ENCODE measurements at regions not wholly inside any gene's neighbourhood (a gene's known extent, or its start where the extent isn't known, plus 50 kb on each side); places are given as distances from the start of the nearest gene placed in this dataset.
A peak's percentile ranks its signal among the peaks of the same experiment; 100 is the strongest.
"Not testable (repeated sequence)": the region's sequence is repeated elsewhere in the genome, so short reads cannot be mapped to it uniquely, and the experiment has no call there.

DNA sequence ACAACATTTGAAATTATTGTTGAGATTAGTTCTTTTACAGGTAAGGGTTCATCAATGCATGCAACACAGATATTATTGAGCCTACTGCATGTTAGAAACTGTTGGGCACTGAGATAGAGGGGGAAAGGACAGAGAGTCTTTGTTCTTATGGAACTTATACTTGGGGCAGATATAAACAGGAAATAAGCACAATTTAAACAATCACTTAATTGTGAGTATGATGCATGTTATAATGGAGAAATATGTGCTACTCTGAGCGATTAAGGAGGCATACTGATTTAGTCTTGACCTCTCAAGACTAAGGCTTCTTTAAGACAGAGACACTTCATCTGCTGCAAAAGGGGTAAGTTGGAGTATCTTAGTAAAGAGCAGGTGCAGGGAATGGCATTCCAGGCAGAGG lies 593.3 kb downstream of the CCSER2 start:
- DNase-seq = no peak

DNA sequence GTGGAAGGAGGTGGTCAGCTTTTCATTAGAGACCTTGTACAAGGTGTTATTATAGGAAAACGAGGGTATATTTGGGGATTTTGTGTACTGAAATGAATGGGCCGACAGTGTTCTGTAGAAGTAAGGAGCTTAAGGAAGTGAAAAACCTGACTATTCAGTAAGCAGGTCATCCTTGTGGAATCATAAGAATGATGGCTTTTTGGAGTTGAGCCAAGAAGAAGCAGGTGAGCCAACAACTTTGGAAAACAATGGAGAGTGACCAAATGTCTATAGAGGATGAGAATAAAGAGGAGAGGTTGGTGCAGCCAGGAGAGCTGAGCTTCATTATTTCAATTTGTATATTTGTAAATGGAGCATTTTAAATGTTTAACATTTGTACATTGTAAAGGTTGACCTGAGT lies 595.7 kb downstream of the CCSER2 start:
- no peak for DNase-seq

DNA sequence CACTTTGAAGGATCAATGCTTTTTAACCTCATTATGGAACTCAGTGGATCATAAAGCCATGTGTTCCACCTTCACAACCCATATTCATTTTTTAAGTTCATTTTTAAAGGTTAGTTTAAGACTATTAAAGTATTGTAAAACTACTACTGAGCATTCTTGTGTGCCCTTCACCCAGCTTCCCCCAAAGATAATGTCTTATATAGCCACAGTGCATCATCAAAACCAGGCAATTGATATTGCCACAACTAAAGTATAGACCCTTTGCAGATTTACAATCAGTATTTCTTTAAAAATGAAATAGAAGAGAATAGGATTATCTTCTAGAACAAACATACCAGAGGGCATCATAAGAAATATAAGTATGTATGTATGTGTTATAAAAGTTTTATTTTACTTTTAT lies 597.1 kb downstream of the CCSER2 start:
- no peak for DNase-seq

DNA sequence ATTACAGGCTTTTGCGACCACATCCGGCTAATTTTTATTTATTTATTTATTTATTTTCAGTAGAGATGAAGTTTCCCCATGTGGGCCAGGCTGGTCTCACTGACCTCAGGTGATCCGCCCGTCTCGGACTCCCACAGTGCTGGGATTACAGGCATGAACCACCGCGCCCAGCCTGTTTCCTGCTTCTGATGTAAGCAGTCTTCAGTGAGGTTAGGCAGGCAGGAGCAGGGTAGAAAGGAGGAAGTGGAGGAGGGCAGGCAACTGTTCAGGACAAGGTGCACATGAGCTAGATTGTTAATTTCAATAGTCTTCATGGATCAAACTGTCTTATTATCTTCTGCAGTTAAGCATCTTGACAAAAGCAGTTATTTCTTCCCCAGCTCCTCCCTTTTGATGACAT lies 605.0 kb downstream of the CCSER2 start:
- no peak for DNase-seq

DNA sequence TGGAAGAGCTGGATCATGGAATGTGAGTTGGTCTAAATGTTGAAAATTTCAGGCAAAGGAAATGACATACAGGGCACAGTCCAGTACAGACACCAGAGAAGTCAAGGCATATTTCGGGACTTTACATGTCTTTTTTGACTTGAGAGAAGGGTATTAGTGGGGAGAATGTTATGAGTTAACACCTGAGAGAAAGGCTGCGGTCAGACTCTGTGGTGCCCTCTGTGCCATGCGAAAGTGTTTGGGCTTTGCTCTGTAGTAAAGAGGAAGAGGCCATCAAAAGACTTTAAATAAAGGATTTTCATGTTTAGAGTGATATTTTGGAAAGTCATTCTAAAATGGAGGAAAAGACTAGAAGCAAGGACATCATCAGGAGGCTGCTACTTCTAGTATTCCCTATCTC lies 607.4 kb downstream of the CCSER2 start:
- no peak for DNase-seq

DNA sequence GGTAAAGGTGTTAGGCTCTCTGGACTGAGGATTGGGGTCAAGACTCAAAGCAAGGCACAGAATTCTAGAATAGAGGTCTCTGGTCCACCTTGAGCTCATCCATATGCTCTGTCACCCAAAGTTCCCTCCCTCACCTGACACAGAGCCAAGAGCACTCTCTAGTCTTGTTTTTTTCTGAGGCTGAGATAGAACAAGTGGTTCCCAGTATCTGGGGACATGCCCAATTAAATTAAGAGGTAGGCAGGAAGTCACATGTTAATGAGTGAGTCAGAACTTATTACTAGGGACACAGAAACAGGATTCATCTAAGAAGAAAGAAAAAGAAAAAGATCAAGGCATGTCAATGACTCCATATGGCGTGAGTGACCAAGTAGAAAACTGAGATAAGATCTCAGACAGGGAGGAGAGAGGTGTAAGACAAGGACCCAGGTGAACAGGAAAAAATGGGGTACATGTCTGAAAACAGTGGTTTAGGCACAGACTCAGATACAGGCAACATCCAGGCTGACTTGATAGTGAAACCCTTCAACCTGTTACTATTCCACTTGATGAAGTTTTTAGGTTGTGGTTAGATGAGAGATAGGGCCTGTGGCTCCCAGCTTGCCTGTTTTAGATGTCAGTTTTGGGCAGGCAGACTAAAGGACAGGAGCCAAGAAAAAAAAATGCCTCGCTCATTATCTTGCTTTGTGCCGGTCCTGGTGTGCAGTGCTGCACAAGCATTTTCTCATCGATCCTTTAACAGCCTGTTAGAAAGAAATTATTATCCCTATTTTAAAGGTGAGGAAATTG lies 609.9 kb downstream of the CCSER2 start:
- DNase-seq = no peak

DNA sequence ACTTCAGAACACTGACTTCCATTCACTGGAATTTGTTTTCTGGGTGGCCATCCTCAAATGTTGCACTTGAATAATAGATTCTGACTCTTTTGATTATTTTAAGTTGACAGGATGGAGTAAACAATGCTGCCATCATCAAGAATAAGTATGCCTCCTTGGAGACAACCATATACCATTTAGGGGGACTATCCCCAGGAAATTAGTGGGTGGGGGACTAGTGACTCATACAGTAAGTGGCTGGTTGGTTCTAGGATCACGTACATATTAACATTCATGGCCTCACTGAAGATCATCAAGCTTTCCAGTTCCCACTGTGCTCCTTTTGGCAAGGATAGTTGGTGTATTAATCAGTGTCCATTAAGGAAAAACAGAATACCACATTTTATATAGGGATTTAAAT lies 615.2 kb downstream of the CCSER2 start:
- no peak for DNase-seq

DNA sequence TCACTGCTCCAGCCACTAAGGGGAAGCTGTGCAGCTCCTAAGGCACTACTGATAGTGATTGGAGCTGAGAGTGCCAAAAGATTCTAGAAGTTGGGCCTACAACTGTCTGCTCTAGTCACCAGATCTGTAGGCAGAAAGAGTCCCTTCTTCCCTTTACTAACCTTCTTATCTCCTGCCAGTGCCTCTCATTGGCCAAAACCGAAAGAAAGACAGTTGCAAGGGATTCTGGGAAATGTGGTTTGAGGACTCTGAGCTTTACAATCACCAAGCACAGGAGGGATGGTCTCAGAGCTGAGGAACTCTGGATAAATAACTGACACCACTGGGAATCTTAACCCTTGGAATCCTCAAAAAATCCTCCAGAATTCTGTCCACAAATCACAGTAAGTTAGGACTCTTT lies 615.8 kb downstream of the CCSER2 start:
- no peak for DNase-seq

DNA sequence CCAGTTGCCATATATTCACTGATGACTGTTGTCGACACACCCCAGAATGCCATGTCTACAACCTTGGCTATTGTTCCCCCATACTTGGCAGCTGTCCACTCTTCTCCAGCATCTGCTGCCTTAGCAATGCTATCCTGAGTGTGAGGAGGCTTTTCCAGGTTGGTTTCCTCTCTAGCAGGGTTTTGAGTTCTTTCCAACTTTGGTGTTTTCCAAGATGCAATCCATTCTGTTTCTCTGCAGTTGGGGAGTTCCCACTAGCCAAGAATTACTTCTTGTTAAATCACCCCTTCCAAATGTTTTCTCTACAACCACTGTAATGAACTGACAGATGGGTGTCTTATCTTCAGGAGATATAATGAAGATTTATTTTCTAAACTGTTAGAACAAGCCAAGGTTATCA lies 617.4 kb downstream of the CCSER2 start:
- DNase-seq = peak in 1 of 58 donors; percentile 1

DNA sequence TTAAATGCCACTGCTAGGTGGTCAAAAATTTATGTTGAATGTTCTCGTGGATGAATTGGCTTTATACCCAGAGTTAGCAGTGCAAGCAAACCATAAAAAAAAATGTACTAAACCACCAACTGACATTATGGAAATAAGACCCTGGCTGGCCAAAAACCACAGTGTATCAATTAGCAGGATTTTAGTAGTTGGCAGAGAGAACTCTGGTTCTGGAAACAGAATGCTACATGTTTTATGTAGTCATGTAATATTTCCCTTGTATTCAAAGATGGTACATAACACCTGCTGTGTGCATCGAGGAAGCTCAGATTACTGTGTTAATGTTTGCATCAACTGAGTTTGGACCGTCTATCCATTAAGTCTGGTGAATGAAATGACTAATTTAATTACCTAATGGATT lies 618.5 kb downstream of the CCSER2 start:
- no peak for DNase-seq

DNA sequence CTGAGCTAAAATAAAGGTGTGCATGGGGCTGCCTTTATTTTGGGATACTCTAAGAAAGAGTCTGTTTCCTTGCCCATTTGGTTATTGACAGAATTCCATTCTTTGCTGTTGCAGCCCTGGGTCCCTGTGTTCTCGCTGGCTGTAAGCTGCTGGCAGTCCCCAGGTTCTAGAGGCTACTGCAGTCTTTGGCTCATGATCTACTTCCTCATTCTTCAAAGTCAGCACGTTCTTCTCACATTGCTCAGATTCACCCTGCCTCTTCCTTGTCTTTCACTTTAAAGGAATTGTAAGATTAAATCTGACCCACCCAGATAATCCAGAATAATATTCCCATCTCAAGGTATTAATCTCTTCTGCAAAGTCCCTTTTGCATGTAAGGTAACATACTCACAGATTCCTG lies 620.3 kb downstream of the CCSER2 start:
- no peak for DNase-seq

DNA sequence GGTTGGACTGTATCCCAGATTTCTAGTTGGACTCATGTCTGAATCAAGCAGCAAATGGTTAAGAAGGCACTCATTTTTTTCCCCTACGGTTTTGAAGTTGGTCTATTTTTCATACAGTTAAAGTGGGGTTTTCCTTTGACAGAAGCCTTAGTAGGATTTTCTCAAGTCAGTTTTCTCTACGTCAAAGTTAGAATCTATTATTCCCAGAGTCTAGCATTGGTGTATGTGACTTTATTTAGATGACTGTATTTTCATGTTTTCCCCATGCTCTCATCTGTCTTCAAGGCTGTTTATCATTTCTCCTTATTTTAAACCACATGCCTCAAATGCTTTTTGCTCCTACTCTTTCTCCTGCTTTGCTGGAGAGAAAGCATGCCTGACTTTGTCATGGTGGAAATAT lies 623.2 kb downstream of the CCSER2 start:
- no peak for DNase-seq

DNA sequence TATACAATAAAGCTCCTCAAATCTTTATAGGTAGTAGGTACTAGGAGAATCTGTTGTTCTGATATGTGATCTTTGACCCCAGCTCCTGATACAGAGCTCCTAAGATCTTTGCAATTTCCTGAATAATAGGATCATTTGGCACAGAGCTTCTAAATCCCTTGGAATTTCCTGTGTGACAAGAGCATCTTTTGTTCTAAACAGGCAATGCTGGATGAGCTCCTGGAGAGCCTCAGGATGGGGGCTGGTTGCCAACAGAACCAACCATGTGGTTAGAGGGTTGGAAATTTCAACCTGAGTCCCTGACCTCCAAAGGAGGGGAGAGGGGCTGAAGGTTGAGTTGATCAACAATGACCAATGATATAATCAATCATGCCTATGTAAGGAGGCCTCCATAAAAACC lies 629.0 kb downstream of the CCSER2 start:
- no peak for DNase-seq

DNA sequence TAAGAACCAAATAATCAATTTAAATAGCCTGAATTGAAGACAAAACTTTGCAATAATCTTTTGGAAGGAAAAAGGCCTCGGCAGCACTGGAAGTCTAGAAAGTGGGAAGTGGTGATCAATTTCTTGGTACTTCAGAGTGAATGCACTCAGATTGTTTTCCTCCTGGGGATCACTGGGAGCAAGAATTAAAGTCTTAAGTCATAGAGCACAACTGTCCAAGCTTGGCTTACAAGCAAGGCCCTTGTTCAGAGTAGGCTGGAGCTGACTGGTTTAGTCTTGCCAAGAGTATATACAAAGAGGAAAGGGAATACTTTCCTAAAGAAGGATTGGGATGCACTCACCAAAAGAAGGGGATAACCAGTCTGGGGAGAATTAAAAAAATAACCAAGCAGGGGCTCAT lies 637.1 kb downstream of the CCSER2 start:
- no peak for DNase-seq

DNA sequence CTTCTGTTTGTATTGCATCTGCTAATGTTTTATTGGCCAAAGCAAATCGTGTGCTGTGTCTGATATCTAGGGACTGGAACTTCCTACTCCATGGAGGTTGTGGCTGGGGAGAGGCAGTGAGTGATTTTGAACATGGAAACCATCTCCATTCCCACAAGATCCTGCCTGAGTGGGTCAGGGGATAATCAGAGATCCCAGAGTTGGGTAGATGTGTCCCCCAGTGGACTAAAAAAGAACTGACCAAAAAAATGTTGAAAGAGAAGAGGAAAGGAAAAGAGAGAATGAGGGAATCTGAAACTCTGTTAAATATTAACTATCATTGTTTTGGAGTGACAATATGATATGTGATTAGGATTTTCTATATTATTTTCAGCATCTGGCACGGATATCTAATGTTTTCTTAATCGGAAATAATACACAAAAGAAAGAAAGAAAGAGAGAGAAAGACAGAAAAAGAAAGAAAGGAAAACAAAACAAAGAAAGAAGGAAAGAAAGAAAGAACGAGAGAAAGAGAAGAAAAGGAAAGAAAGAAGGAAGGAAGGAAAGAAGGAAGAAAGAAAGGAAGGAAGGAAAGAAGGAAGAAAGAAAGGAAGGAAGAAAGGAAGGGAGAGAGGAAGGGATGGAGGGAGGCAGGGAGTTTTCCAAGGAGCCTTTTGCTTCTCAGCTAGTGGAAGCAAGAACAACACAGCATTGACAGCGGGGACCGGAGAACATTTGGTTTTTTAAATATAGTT lies 638.5 kb downstream of the CCSER2 start:
- no peak for DNase-seq

DNA sequence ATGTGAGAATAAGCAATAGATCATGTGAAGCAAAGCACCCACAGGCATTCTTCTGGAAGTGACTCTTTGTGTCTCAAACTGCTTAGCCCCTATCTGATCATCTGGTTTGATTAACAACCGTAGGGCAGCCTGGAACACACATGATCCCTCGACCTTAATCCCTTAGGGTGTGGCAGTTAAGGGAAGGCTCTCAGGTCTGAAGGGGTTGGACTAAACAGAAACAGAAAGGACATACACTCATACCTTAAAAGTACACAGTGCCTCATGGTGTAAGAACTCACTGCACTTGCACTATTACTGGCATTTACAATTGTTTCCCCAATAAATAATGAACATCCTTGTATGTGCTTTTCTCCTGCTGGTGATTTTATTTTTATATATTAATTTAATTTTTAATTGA lies 640.9 kb downstream of the CCSER2 start:
- DNase-seq = not testable (repeated sequence)

DNA sequence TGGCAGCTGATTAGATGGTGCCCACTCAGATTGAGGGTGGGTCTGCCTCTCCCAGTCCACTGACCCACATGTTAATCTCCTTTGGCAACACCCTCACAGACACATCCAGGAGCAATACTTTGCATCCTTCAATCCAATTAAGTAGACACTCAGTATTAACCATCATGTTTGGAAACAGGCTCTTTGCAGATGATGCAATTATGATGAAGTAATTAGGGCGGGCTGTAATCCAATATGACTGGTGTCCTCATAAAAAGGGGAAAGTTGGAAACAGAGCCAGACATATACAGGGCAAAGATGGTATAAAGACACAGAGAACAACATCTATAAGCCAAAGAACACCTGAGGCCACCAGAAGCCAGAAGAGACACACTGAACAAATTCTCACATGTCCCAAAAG lies 658.6 kb downstream of the CCSER2 start:
- no peak for DNase-seq

DNA sequence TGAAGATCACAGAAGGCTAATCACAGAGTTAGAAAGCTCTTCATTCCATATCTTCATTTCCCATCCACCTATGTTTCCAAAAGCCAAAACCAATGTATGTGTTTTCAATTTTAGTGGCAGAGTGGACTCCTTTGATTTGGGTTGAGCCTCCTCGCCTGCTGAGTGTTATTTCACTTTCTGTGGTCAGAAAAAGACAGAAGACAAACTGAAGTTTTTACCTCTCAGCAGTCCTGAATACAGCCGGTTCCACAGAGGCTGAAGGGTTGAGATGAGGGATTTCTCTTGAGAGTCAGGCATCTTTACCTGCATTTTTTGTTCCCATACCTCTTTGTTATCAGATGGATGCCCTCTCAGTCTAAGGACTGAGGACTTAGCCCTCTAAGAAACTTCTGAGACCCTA lies 659.6 kb downstream of the CCSER2 start:
- DNase-seq = no peak

DNA sequence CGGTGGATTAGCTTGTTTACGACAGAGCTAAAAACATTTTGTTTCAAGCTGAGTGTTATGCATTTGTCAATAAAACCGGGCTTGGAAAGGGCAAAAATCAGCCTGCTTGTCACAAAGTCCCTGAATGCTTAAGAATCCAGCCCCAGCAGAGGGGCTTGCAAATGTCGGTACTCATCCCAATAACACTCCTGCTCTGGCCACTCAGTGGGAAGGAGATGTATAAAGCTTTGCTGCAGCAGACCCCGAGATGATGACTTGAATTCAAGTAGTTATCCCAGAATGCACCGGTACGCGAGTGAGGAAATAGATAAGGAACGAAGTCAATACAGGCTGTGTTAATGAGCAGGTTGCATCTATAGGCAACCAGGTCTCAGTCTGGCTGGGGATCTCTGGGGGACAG lies 662.3 kb downstream of the CCSER2 start:
- DNase-seq = no peak

DNA sequence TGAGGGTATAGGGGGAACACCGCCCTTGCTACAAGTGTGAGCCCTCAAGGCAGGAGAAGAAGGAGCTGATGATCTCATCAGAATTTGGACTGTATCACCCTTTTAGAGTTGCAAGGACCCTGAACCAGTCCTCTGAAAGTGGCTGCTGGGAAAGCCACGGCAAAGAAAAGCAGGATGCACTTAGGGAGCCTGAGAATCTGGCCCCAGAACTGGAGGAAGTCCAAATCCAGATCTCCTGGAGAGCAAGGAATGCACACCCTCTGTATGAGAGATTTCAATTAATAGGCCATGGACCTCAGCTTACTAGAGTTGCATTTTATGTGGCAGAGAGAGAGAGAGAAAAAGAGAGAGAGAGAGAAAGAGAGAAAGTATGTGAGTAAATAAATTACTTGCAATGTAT lies 662.9 kb downstream of the CCSER2 start:
- no peak for DNase-seq

DNA sequence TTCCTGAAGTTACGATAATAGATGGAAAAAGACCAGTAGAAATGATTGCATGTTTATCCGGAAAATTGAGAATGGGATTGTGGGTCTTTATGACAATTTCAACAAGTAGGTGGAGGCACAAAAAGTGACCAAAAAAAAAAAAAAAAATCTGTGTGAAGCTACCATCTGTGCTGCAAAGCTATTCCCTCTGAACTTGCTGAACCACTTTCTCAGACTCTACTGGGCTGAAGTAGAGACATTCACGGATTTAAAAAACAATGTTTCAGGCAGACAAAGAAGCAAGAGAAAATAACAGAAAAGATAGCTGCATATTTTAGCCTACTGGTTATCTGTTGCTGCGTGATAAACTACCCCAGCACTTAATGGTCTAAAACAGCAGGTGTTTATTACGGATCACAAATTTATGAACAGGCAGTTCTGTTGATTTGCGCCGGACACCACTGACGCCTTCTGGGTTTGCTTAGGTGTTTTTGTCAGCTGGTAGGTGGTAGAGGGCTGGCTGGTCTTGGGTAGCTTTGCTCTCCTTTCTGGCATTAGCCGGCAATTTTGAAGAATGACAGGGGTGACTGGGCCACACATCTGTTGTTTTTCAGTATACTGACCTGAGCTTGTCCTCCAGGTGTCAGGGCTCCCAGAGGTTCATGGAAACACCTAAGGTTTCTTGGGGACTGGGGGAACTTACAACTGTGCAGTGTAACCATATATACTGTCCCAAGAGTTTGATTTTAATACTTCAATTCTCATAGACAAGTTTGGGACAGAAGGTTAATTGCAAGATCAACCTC lies 665.1 kb downstream of the CCSER2 start:
- no peak for DNase-seq

DNA sequence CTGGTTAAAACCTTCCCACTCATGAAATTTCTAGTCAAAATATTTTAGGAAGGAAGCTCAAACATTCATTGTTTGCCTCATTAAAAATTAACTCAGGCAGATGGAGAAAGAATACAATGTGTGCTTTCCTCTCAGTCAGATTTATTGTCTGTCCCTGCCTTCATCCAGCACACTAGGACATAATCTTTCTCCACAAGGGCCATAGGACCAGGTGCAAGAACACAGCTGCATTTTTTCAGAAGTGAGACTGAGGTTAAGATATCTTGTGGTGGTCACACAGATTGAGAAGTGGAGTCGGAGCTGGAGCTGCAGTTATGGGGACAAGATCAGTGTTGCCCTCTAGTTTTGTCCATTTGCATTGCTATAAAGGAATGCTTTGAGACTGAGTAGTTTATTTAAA lies 666.3 kb downstream of the CCSER2 start:
- DNase-seq = no peak
